A549 (cell line): ENCODE measurements at regions not wholly inside any gene's neighbourhood (a gene's known extent, or its start where the extent isn't known, plus 50 kb on each side); places are given as distances from the start of the nearest gene placed in this dataset.

Experiments used
- ATAC-seq, 2 experiments: fragments of 200-7000 bp in 1 of 2; fragments of >200 bp in 1 of 2; cut with Nextera tagmentation in 1 of 2; cut with Tn5 transposase in 1 of 2; 3 replicates each; pipeline versions ENCODE4 v1.8.0 to v1.9.1; 2018 to 2020; ENCODE audit warnings: mild to moderate bottlenecking in 1 of 2, moderate library complexity in 1 of 2
- CTCF ChIA-PET: fragments of 300-600 bp; sonication (Branson Sonifier 250); formaldehyde crosslinking; extraction: SDS; loops from one replicate; lab custom pipeline; 2021; ENCODE audit warnings: antibody characterized with exemption, inconsistent platforms; lab: Yijun Ruan, JAX
- POLR2A ChIA-PET: fragments of 350-600 bp; formaldehyde crosslinking; extraction: SDS; loops from one replicate; lab custom pipeline; 2021; ENCODE audit warnings: antibody characterized with exemption, inconsistent platforms; lab: Yijun Ruan, JAX
- DNase-seq, 2 experiments: peaks; one replicate each; pipeline versions ENCODE4 v3.0.0 to v3.0.0-alpha.2; 2011 to 2016; ENCODE audit warnings: low read depth in 1 of 2, low spot score in 1 of 2
- FAIRE-seq: peaks from 2 replicates; lab custom pipeline; 2011; peaks lifted over from hg19 to GRCh38; lab: Jason Lieb, UNC
- H3K27ac ChIP-seq, 2 experiments: fragments of >200 bp; sonication (Bioruptor Twin); formaldehyde crosslinking; 3 replicates each; pipeline ENCODE4 v1.5.1; 2016 to 2017
- H3K4me1 ChIP-seq: fragments of >200 bp; sonication (Bioruptor Twin); formaldehyde crosslinking; 3 replicates; pipeline ENCODE4 v1.6.1; 2016
- H3K4me2 ChIP-seq: fragments of >200 bp; sonication (Bioruptor Twin); formaldehyde crosslinking; 3 replicates; pipeline ENCODE4 v1.6.1; 2016
- H3K4me3 ChIP-seq: fragments of >200 bp; sonication (Bioruptor Twin); formaldehyde crosslinking; 3 replicates; pipeline ENCODE4 v1.5.1; 2016
- H3K9me3 ChIP-seq: fragments of >200 bp; sonication (Bioruptor Twin); formaldehyde crosslinking; 3 replicates; pipeline ENCODE4 v1.6.1; 2016
- CBX8 ChIP-seq: fragments of 200-600 bp; sonication (generic); IDR thresholded peaks from 2 replicates; pipeline ENCODE4 v1.6.1; 2016
- EHMT2 ChIP-seq: fragments of 200-600 bp; sonication (generic); IDR thresholded peaks from 2 replicates; pipeline ENCODE4 v1.6.1; 2016; ENCODE audit warnings: antibody characterized with exemption, low read depth, mild to moderate bottlenecking, moderate library complexity
- EP300 ChIP-seq, 2 experiments: fragments of >200 bp; sonication (Bioruptor Twin); formaldehyde crosslinking; IDR thresholded peaks; 2 replicates in 1 of 2; 3 replicates in 1 of 2; pipeline ENCODE4 v1.6.1; 2016 to 2017
- ESRRA ChIP-seq: fragments of 150-350 bp; IDR thresholded peaks from 2 replicates; pipeline ENCODE4 v1.6.1; 2014; ENCODE audit warnings: mild to moderate bottlenecking, low read length, borderline replicate concordance
- FOXS1 ChIP-seq: fragments of 250-450 bp; sonication (Bioruptor Pico); IDR thresholded peaks from 2 replicates; pipeline ENCODE4 v1.5.0; 2020; ENCODE audit warnings: mild to moderate bottlenecking, moderate library complexity
- HMGXB4 ChIP-seq: fragments of 250-450 bp; sonication (Bioruptor Pico); IDR thresholded peaks from 2 replicates; pipeline ENCODE4 v1.5.0; 2021; ENCODE audit warnings: mild to moderate bottlenecking, moderate library complexity, borderline replicate concordance
- HOXA7 ChIP-seq: fragments of 250-450 bp; sonication (Bioruptor Pico); IDR thresholded peaks from 2 replicates; pipeline ENCODE4 v1.5.0; 2020; ENCODE audit warnings: mild to moderate bottlenecking, moderate library complexity
- HOXB5 ChIP-seq: fragments of 250-450 bp; sonication (Bioruptor Pico); IDR thresholded peaks from 2 replicates; pipeline ENCODE4 v1.5.0; 2020; ENCODE audit warnings: mild to moderate bottlenecking, moderate library complexity
- KDM1A ChIP-seq: fragments of 200-600 bp; sonication (generic); IDR thresholded peaks from 2 replicates; pipeline ENCODE4 v1.6.1; 2016; ENCODE audit warnings: low read depth, mild to moderate bottlenecking
- MAFK ChIP-seq: fragments of 450-650 bp; IDR thresholded peaks from 2 replicates; pipeline ENCODE4 v1.6.1; 2014; ENCODE audit not compliant: partially characterized antibody
- RCOR1 ChIP-seq: fragments of 150-350 bp; IDR thresholded peaks from 2 replicates; pipeline ENCODE4 v1.6.1; 2014; ENCODE audit warnings: antibody characterized with exemption, low read length, low read depth
- REST ChIP-seq: fragments of 200-600 bp; sonication (generic); IDR thresholded peaks from 2 replicates; pipeline ENCODE4 v1.6.1; 2016; ENCODE audit warnings: antibody characterized with exemption, mild to moderate bottlenecking, moderate library complexity
- RFX5 ChIP-seq: fragments of 450-650 bp; IDR thresholded peaks from 2 replicates; pipeline ENCODE4 v1.7.1; 2014; ENCODE audit warnings: antibody characterized with exemption, mild to moderate bottlenecking, moderate library complexity
- TP53 ChIP-seq: fragments of 250-450 bp; sonication (Bioruptor Pico); IDR thresholded peaks from 2 replicates; pipeline ENCODE4 v1.5.0; 2021; ENCODE audit warnings: mild to moderate bottlenecking, moderate library complexity
- WGBS: methylation state at CpG from one replicate; pipeline ENCODE4 v1.1.6; 2017; ENCODE audit errors: missing lambda C conversion rate; 5-methylcytosine and 5-hydroxymethylcytosine counted together
- TF ChIP-seq, protein P1 (sequence below): fragments of >200 bp; sonication (Bioruptor Twin); formaldehyde crosslinking; IDR thresholded peaks from 3 replicates; pipeline ENCODE4 v1.5.1; 2016
- TF ChIP-seq, protein P2 (sequence below): IDR thresholded peaks from 2 replicates; pipeline ENCODE4 v1.6.1; 2012
- TF ChIP-seq, protein P3 (sequence below): fragments of >200 bp; sonication (Bioruptor Twin); formaldehyde crosslinking; IDR thresholded peaks from 3 replicates; pipeline ENCODE4 v1.6.1; 2016

- FAIRE-seq = no peak
- Histone ChIP-seq H3K27ac (no peak overlapping the region), H3K4me3 (no peak overlapping the region), H3K4me1 (no peaks in the 10 kb centered on the region), H3K4me2 (no peak overlapping the region), H3K9me3 (no peaks in the 10 kb centered on the region)
- DNase-seq = no peak
- CTCF ChIA-PET = no interaction called here
- POLR2A ChIA-PET = no interaction called here
- 71% methylated on average over 3 of the region's 3 CpGs for WGBS
- no peak for TF ChIP-seq EP300 (IDR thresholded peaks at IDR 0.05)
- ATAC-seq = no peak
Observed at GRCh38 chr16:72278301-72278700, 106.3 kb upstream of the PMFBP1 start.

- H3K27ac ChIP-seq = no peak overlapping the region
- H3K4me1 ChIP-seq = no peaks in the 10 kb centered on the region
- no peaks in the 10 kb centered on the region for H3K9me3 ChIP-seq
- TF ChIP-seq HMGXB4 (CRISPR knock-in tag) (no peak), HOXA7 (CRISPR knock-in tag) (no peak), RFX5 (no peak), TP53 (CRISPR knock-in tag) (no peak)
- no peak for DNase-seq
- WGBS = 33% methylated on average over 2 of the region's 2 CpGs
- no peak for FAIRE-seq
- ChIA-PET POLR2A (no interaction called here), CTCF (interaction anchor here (0.6 kb wide), 1 partner anchor 189 kb away, joined by 3 read pairs; no protein-coding TSS in a partner anchor)
- no peak for ATAC-seq
- H3K4me2 ChIP-seq = no peak overlapping the region
- H3K4me3 ChIP-seq = no peak overlapping the region
Observed at GRCh38 chr16:72277749-72278148, 105.8 kb upstream of the PMFBP1 start.

GRCh38 chr16:72271699-72272240 lies 99.8 kb upstream of the PMFBP1 start:
- WGBS = 58% methylated on average over 3 of the region's 3 CpGs
- no peak for FAIRE-seq
- POLR2A ChIA-PET = no interaction called here

More at GRCh38 chr16:72271699-72272240, 99.8 kb upstream of the PMFBP1 start:
- Histone ChIP-seq H3K4me3 (no peak overlapping the region), H3K9me3 (no peaks in the 10 kb centered on the region), H3K4me2 (no peak overlapping the region), H3K4me1 (no peaks in the 10 kb centered on the region), H3K27ac (no peak overlapping the region)
- no peak for ATAC-seq
- TF ChIP-seq MAFK (no peak), REST (no peak), KDM1A (no peak), ESRRA (no peak), RCOR1 (no peak), HOXB5 (CRISPR knock-in tag) (no peak), CBX8 (no peak), HMGXB4 (CRISPR knock-in tag) (no peak), EP300 (IDR thresholded peaks at IDR 0.05) (no peak), EHMT2 (no peak), FOXS1 (no peak)
- TF ChIP-seq, protein P1, sequence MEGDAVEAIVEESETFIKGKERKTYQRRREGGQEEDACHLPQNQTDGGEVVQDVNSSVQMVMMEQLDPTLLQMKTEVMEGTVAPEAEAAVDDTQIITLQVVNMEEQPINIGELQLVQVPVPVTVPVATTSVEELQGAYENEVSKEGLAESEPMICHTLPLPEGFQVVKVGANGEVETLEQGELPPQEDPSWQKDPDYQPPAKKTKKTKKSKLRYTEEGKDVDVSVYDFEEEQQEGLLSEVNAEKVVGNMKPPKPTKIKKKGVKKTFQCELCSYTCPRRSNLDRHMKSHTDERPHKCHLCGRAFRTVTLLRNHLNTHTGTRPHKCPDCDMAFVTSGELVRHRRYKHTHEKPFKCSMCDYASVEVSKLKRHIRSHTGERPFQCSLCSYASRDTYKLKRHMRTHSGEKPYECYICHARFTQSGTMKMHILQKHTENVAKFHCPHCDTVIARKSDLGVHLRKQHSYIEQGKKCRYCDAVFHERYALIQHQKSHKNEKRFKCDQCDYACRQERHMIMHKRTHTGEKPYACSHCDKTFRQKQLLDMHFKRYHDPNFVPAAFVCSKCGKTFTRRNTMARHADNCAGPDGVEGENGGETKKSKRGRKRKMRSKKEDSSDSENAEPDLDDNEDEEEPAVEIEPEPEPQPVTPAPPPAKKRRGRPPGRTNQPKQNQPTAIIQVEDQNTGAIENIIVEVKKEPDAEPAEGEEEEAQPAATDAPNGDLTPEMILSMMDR = no peak
- TF ChIP-seq, protein P2, sequence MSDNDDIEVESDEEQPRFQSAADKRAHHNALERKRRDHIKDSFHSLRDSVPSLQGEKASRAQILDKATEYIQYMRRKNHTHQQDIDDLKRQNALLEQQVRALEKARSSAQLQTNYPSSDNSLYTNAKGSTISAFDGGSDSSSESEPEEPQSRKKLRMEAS = no peak
- TF ChIP-seq, protein P3, sequence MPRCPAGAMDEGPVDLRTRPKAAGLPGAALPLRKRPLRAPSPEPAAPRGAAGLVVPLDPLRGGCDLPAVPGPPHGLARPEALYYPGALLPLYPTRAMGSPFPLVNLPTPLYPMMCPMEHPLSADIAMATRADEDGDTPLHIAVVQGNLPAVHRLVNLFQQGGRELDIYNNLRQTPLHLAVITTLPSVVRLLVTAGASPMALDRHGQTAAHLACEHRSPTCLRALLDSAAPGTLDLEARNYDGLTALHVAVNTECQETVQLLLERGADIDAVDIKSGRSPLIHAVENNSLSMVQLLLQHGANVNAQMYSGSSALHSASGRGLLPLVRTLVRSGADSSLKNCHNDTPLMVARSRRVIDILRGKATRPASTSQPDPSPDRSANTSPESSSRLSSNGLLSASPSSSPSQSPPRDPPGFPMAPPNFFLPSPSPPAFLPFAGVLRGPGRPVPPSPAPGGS = no peak
- DNase-seq = no peak
- CTCF ChIA-PET = interaction anchor here (0.6 to 1.3 kb wide), 3 partner anchors 10 to 395 kb away, joined by 3 read pairs; no protein-coding TSS in a partner anchor
